K562 (cell line): ENCODE measurements at regions not wholly inside any gene's neighbourhood (a gene's known extent, or its start where the extent isn't known, plus 50 kb on each side); places are given as distances from the start of the nearest gene placed in this dataset.

Source experiments
- BRF1 ChIP-seq: IDR thresholded peaks from 3 replicates; pipeline ENCODE4 v1.6.1; 2011; ENCODE audit warnings: borderline replicate concordance, mild to moderate bottlenecking; ENCODE audit not compliant: insufficient read length; ENCODE audit errors: extremely low read depth
- E2F6 ChIP-seq, 2 experiments: IDR thresholded peaks; 2 replicates each; pipeline ENCODE4 v1.6.1; 2011; ENCODE audit warnings: borderline replicate concordance in 1 of 2, control low read depth in 1 of 2, low read depth in 1 of 2, low read length in 1 of 2, mild to moderate bottlenecking in 1 of 2, mixed read lengths in 1 of 2, moderate library complexity in 1 of 2; ENCODE audit not compliant: insufficient read depth in 1 of 2, insufficient read length in 1 of 2, poor library complexity in 1 of 2, severe bottlenecking in 1 of 2; ENCODE audit errors: extremely low read depth in 1 of 2
- ELK3 ChIP-seq: fragments of 450-650 bp; formaldehyde crosslinking; IDR thresholded peaks from 2 replicates; pipeline ENCODE4 v1.4.0; 2020; ENCODE audit warnings: mild to moderate bottlenecking
- EWSR1 ChIP-seq: fragments of 450-650 bp; IDR thresholded peaks from 2 replicates; pipeline ENCODE4 v1.6.1; 2018; ENCODE audit warnings: borderline replicate concordance, mild to moderate bottlenecking, low read depth, moderate library complexity; ENCODE audit not compliant: partially characterized antibody
- FOXO4 ChIP-seq: fragments of 450-650 bp; formaldehyde crosslinking; IDR thresholded peaks from 2 replicates; pipeline ENCODE4 v1.4.0; 2020; ENCODE audit warnings: mild to moderate bottlenecking, moderate library complexity
- ILK ChIP-seq: fragments of 450-650 bp; IDR thresholded peaks from 2 replicates; pipeline ENCODE4 v1.6.1; 2016; ENCODE audit warnings: missing genetic modification characterization, low read depth, mild to moderate bottlenecking, missing compliant biosample characterization, moderate library complexity, borderline replicate concordance
- KLF13 ChIP-seq: fragments of 450-650 bp; IDR thresholded peaks from 2 replicates; pipeline ENCODE4 v1.6.1; 2016; ENCODE audit warnings: missing genetic modification characterization, low read depth, mild to moderate bottlenecking, missing compliant biosample characterization, moderate library complexity, borderline replicate concordance
- POLR2H ChIP-seq: IDR thresholded peaks from 2 replicates; pipeline ENCODE4 v1.6.1; 2016; ENCODE audit warnings: missing genetic modification characterization, low read depth, mild to moderate bottlenecking, control low read depth, missing compliant biosample characterization, moderate library complexity
- SIN3B ChIP-seq: fragments of 450-650 bp; IDR thresholded peaks from 2 replicates; pipeline ENCODE4 v1.6.1; 2017; ENCODE audit warnings: low read depth, mild to moderate bottlenecking, moderate library complexity
- SNIP1 ChIP-seq: fragments of 450-650 bp; IDR thresholded peaks from 2 replicates; pipeline ENCODE4 v1.7.1; 2017; ENCODE audit warnings: low read depth, mild to moderate bottlenecking
- SRSF1 ChIP-seq: fragments of 200-400 bp; formaldehyde crosslinking; IDR thresholded peaks from 2 replicates; pipeline ENCODE4 v1.6.1; 2017; ENCODE audit warnings: mild to moderate bottlenecking, low read depth, low read length, moderate library complexity
- SRSF7 ChIP-seq: fragments of 200-400 bp; formaldehyde crosslinking; optimal IDR thresholded peaks from 2 replicates; pipeline ENCODE3; 2017; ENCODE audit warnings: mild to moderate bottlenecking, low read depth, low read length
- ZNF165 ChIP-seq: fragments of 250-450 bp; sonication (Bioruptor Pico); IDR thresholded peaks from 2 replicates; pipeline ENCODE4 v1.4.0; 2020; ENCODE audit warnings: borderline replicate concordance
- ZNF280B ChIP-seq: fragments of 250-450 bp; sonication (Bioruptor Pico); IDR thresholded peaks from 2 replicates; pipeline ENCODE4 v1.5.1; 2021; ENCODE audit warnings: mild to moderate bottlenecking
- ZNF449 ChIP-seq: fragments of 250-450 bp; sonication (Bioruptor Pico); IDR thresholded peaks from 2 replicates; pipeline ENCODE4 v1.8.0; 2022; ENCODE audit warnings: moderate library complexity, mild to moderate bottlenecking, inconsistent platforms
- ZNF507 ChIP-seq: conservative IDR thresholded peaks from 2 replicates; pipeline ENCODE4 v1.6.1; 2017; ENCODE audit warnings: missing genetic modification characterization, missing compliant biosample characterization
- ZNF518B ChIP-seq: fragments of 250-450 bp; sonication (Bioruptor Pico); IDR thresholded peaks from 2 replicates; pipeline ENCODE4 v1.5.0; 2021; ENCODE audit warnings: mild to moderate bottlenecking, moderate library complexity

- TF ChIP-seq FOXO4 (CRISPR knock-in tag) (no peak), SRSF1 (no peak), ZNF449 (CRISPR knock-in tag) (no peak), EWSR1 (no peak), ELK3 (CRISPR knock-in tag) (no peak), ZNF518B (CRISPR knock-in tag) (no peak), POLR2H (tag) (no peak), ZNF280B (CRISPR knock-in tag) (no peak), E2F6 (IDR thresholded peaks at IDR 0.05; ENCODE audit: borderline replicate concordance in 1 of 2, extremely low read depth in 1 of 2, insufficient read depth in 1 of 2, insufficient read length in 1 of 2, low read depth in 1 of 2, low read length in 1 of 2, poor library complexity in 1 of 2, severe bottlenecking in 1 of 2) (no peak), KLF13 (tag) (no peak), SIN3B (no peak), SNIP1 (no peak), SRSF7 (no peak), ILK (tag) (no peak), BRF1 (no peak), ZNF165 (CRISPR knock-in tag) (no peak), ZNF507 (tag) (no peak)
Measured at GRCh38 chr3:168157099-168157700, 61.5 kb upstream of the GOLIM4 start (continued).
